OCI-LY3 (cell line): ENCODE measurements at regions not wholly inside any gene's neighbourhood (a gene's known extent, or its start where the extent isn't known, plus 50 kb on each side); places are given as distances from the start of the nearest gene placed in this dataset.

Experiments used
- EZH2phosphoT487 ChIP-seq: fragments of 200-600 bp; shearing (Covaris generic); IDR thresholded peaks from 2 replicates; pipeline ENCODE4 v1.6.1; 2018; ENCODE audit warnings: antibody characterized with exemption, mixed run types, low read depth
- TF ChIP-seq, protein P1 (sequence below): fragments of 200-600, 300-600 bp; sonication (generic); IDR thresholded peaks from 2 replicates; pipeline ENCODE4 v1.5.1; 2014; ENCODE audit warnings: antibody characterized with exemption, low read length, low read depth

DNA sequence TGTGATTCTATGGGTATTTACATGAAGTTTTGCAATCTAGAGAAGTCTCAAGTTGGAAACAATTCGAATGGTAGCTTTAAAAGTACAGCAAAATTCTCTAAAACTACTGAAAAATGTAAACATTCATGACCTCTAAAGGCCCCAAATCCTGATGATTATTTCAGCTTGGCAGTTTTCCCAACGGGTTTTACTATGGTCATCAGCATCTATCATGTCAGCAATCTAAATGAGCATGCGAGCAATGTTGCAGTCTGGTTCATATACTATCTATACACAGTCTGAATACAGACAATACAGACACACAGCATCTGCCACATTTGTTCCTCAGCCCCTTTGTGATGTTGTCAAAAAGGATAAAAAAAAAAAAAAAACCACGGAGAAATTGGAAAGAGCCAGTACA lies 790.3 kb upstream of the HTR2C start:
- TF ChIP-seq, protein P1, sequence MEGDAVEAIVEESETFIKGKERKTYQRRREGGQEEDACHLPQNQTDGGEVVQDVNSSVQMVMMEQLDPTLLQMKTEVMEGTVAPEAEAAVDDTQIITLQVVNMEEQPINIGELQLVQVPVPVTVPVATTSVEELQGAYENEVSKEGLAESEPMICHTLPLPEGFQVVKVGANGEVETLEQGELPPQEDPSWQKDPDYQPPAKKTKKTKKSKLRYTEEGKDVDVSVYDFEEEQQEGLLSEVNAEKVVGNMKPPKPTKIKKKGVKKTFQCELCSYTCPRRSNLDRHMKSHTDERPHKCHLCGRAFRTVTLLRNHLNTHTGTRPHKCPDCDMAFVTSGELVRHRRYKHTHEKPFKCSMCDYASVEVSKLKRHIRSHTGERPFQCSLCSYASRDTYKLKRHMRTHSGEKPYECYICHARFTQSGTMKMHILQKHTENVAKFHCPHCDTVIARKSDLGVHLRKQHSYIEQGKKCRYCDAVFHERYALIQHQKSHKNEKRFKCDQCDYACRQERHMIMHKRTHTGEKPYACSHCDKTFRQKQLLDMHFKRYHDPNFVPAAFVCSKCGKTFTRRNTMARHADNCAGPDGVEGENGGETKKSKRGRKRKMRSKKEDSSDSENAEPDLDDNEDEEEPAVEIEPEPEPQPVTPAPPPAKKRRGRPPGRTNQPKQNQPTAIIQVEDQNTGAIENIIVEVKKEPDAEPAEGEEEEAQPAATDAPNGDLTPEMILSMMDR, result no peak
- no peak for TF ChIP-seq EZH2phosphoT487
